ENCODE measurements at regions not wholly inside any gene's neighbourhood (a gene's known extent, or its start where the extent isn't known, plus 50 kb on each side); places are given as distances from the start of the nearest gene placed in this dataset.

DNA sequence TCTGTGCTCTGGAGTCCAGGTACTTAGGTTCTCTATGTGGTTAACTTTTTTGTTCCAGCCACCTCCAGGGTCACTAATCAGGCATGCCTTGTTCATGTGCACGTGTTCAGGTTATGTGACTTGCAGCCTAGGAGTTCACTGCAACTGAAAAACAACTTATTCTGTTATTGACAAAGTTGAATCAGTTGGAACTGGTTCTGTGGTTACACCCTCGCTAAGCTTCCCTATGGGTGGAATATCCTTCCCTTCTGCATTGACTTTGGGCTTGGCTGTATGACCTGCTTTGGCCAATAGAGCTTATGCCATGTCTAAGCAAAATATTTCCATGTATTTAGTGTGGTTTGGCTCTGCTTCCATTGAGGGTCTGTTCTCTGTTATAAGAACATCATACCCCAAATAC, 66.0 kb upstream of the DNAH14 start:
- DNase-seq (ENCODE audit: low spot score) (no peak), ATAC-seq (ENCODE audit: low read depth) (no peak)
- H3K4me3 ChIP-seq (ENCODE audit: severe bottlenecking), result no peak overlapping the region
- no peaks in the 10 kb centered on the region for H3K27me3 ChIP-seq (ENCODE audit: insufficient read depth, poor library complexity, severe bottlenecking)
- TF ChIP-seq, protein P1, sequence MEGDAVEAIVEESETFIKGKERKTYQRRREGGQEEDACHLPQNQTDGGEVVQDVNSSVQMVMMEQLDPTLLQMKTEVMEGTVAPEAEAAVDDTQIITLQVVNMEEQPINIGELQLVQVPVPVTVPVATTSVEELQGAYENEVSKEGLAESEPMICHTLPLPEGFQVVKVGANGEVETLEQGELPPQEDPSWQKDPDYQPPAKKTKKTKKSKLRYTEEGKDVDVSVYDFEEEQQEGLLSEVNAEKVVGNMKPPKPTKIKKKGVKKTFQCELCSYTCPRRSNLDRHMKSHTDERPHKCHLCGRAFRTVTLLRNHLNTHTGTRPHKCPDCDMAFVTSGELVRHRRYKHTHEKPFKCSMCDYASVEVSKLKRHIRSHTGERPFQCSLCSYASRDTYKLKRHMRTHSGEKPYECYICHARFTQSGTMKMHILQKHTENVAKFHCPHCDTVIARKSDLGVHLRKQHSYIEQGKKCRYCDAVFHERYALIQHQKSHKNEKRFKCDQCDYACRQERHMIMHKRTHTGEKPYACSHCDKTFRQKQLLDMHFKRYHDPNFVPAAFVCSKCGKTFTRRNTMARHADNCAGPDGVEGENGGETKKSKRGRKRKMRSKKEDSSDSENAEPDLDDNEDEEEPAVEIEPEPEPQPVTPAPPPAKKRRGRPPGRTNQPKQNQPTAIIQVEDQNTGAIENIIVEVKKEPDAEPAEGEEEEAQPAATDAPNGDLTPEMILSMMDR (IDR thresholded peaks at IDR 0.05; ENCODE audit: poor library complexity, severe bottlenecking), result no peak
- H3K4me1 ChIP-seq (ENCODE audit: insufficient read depth, poor library complexity, severe bottlenecking), result no peaks in the 10 kb centered on the region
- no peaks in the 10 kb centered on the region for H3K36me3 ChIP-seq (ENCODE audit: low read depth)
- H3K27ac ChIP-seq (ENCODE audit: poor library complexity, severe bottlenecking), result no peak overlapping the region
- H3K9me3 ChIP-seq (ENCODE audit: severe bottlenecking), result no peaks in the 10 kb centered on the region

DNA sequence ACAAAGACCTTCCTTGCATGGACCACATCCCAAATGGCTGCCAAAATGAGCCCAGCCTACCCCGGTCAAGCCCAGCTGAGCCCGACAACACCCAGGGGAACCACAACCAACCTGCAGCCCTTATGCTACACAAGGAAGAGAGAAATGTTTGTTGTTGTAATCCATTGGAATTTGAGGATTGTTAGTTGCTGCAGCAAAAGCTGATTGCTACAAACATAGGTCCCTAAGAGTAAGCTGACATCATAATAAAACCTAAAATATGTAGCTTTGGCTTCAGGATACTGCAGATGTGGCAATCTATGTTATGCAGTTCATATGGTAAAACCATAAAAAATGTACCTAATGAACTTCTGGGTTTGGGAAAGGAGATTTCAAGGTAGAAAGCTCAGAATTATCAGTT, 65.5 kb upstream of the DNAH14 start:
- no peaks in the 10 kb centered on the region for H3K36me3 ChIP-seq (ENCODE audit: low read depth)
- no peak overlapping the region for H3K4me3 ChIP-seq (ENCODE audit: severe bottlenecking)
- H3K27ac ChIP-seq (ENCODE audit: poor library complexity, severe bottlenecking), result no peak overlapping the region
- no peaks in the 10 kb centered on the region for H3K4me1 ChIP-seq (ENCODE audit: insufficient read depth, poor library complexity, severe bottlenecking)
- no peak for ATAC-seq (ENCODE audit: low read depth)
- TF ChIP-seq, protein P1 (IDR thresholded peaks at IDR 0.05; ENCODE audit: poor library complexity, severe bottlenecking), result no peak
- no peak for DNase-seq (ENCODE audit: low spot score)
- H3K9me3 ChIP-seq (ENCODE audit: severe bottlenecking), result no peaks in the 10 kb centered on the region
- H3K27me3 ChIP-seq (ENCODE audit: insufficient read depth, poor library complexity, severe bottlenecking), result no peaks in the 10 kb centered on the region

DNA sequence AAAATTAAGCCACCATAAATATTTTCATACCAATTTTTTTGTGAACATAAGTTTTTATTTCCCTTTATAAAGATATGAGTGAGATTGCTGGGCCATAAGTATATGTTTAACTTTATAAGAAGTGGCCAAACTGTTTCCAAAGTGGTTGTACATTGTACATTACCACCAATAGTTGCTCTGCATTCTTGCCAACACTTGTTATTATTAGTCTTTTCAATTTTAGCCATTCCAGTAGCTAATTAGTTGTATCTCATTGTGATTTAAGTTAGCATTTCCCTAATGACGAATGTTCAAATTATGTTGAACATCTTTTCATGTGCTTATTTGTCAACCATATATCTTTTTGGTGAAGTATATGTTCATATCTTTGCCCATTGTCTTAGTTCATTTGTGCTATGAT, 64.0 kb upstream of the DNAH14 start:
- H3K4me3 ChIP-seq (ENCODE audit: severe bottlenecking), result no peak overlapping the region

DNA sequence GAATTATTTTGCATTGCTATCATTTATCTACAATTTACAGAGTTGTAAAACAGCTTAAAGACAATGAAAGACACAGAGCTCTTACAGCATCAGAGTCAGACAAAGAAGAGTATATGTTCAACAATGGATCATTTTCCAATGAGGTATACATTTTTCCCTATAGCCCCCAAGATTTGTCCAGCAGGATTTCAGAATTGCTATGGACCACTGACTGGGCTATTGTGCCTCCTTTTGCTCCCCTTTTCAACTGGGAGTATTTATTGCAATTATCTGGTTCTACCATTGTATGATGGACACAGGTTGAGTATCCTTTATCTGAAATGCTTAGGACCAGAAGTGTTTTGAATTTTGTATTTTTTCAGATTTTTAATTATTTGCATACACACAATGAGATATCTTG, 62.5 kb upstream of the DNAH14 start:
- H3K27ac ChIP-seq (ENCODE audit: poor library complexity, severe bottlenecking), result no peak overlapping the region
- no peaks in the 10 kb centered on the region for H3K27me3 ChIP-seq (ENCODE audit: insufficient read depth, poor library complexity, severe bottlenecking)
- H3K9me3 ChIP-seq (ENCODE audit: severe bottlenecking), result no peaks in the 10 kb centered on the region
- ATAC-seq (ENCODE audit: low read depth) (no peak), DNase-seq (ENCODE audit: low spot score) (no peak)
- TF ChIP-seq, protein P1 (IDR thresholded peaks at IDR 0.05; ENCODE audit: poor library complexity, severe bottlenecking), result no peak
- no peaks in the 10 kb centered on the region for H3K4me1 ChIP-seq (ENCODE audit: insufficient read depth, poor library complexity, severe bottlenecking)
- H3K36me3 ChIP-seq (ENCODE audit: low read depth), result no peaks in the 10 kb centered on the region
- no peak overlapping the region for H3K4me3 ChIP-seq (ENCODE audit: severe bottlenecking)

More for the DNA sequence above, 64.0 kb upstream of the DNAH14 start:
- ATAC-seq (ENCODE audit: low read depth), result no peak
- no peaks in the 10 kb centered on the region for H3K27me3 ChIP-seq (ENCODE audit: insufficient read depth, poor library complexity, severe bottlenecking)
- TF ChIP-seq, protein P1 (IDR thresholded peaks at IDR 0.05; ENCODE audit: poor library complexity, severe bottlenecking), result no peak
- no peak for DNase-seq (ENCODE audit: low spot score)
- H3K27ac ChIP-seq (ENCODE audit: poor library complexity, severe bottlenecking), result no peak overlapping the region
- H3K9me3 ChIP-seq (ENCODE audit: severe bottlenecking), result no peaks in the 10 kb centered on the region
- H3K36me3 ChIP-seq (ENCODE audit: low read depth), result no peaks in the 10 kb centered on the region
- H3K4me1 ChIP-seq (ENCODE audit: insufficient read depth, poor library complexity, severe bottlenecking), result no peaks in the 10 kb centered on the region

DNA sequence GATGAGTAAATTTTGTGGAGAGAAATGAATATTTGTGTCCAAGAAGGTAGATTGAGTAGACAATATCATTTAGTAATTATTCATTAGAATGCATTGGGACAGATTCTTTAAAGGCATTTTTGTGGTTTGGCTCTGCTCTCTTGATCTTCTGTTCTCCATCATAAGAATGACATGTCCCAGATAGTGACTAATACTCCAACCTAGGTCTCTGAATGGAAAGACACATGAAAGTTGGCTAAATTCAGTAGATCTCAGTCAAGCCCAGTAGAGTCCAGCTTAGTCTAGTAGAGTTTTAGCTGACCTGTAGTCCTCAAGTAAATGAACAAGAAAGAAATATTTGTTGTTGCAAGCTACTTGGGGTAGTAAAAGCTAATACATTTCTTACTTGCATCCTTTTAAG, 61.8 kb upstream of the DNAH14 start:
- no peaks in the 10 kb centered on the region for H3K4me1 ChIP-seq (ENCODE audit: insufficient read depth, poor library complexity, severe bottlenecking)
- no peaks in the 10 kb centered on the region for H3K36me3 ChIP-seq (ENCODE audit: low read depth)
- H3K9me3 ChIP-seq (ENCODE audit: severe bottlenecking), result no peaks in the 10 kb centered on the region
- TF ChIP-seq, protein P1 (IDR thresholded peaks at IDR 0.05; ENCODE audit: poor library complexity, severe bottlenecking), result no peak
- H3K4me3 ChIP-seq (ENCODE audit: severe bottlenecking), result no peak overlapping the region
- H3K27me3 ChIP-seq (ENCODE audit: insufficient read depth, poor library complexity, severe bottlenecking), result no peaks in the 10 kb centered on the region
- ATAC-seq (ENCODE audit: low read depth), result no peak
- no peak overlapping the region for H3K27ac ChIP-seq (ENCODE audit: poor library complexity, severe bottlenecking)
- no peak for DNase-seq (ENCODE audit: low spot score)

Measured in RWPE2 (cell line).